ENCODE measurements at regions not wholly inside any gene's neighbourhood (a gene's known extent, or its start where the extent isn't known, plus 50 kb on each side); places are given as distances from the start of the nearest gene placed in this dataset.

GRCh38 chr7:153808117-153808516 is 244.1 kb upstream of the DPP6 start:
- Mint-ChIP-seq H3K4me1 (no peaks in the 10 kb centered on the region), H3K27me3 (ENCODE audit: low read depth in 3 of 3) (peaks cover 0 to 4% (median 0%) of the 10 kb centered on the region in 3 donors), H3K9me3 (peaks cover 4 to 25% (median 7%) of the 10 kb centered on the region in 6 donors), H3K4me3 (no peak overlapping the region), H3K36me3 (no peaks in the 10 kb centered on the region), H3K27ac (no peak overlapping the region)
- no peak for DNase-seq

- H3K4me3 Mint-ChIP-seq: no peak overlapping the region
- no peaks in the 10 kb centered on the region for H3K36me3 Mint-ChIP-seq
- no peaks in the 10 kb centered on the region for H3K4me1 Mint-ChIP-seq
- DNase-seq: no peak
- peaks cover 0 to 2% (median 2%) of the 10 kb centered on the region in 3 donors for H3K27me3 Mint-ChIP-seq (ENCODE audit: low read depth in 3 of 3)
- H3K27ac Mint-ChIP-seq: no peak overlapping the region
- peaks cover 11 to 23% (median 15%) of the 10 kb centered on the region in 6 donors for H3K9me3 Mint-ChIP-seq
Observed at GRCh38 chr7:153829525-153829924, 222.7 kb upstream of the DPP6 start.

- H3K27ac Mint-ChIP-seq: no peak overlapping the region
- no peak overlapping the region for H3K4me3 Mint-ChIP-seq
- peaks cover 5 to 10% (median 7%) of the 10 kb centered on the region in 6 donors for H3K9me3 Mint-ChIP-seq
- no peaks in the 10 kb centered on the region for H3K36me3 Mint-ChIP-seq
- H3K27me3 Mint-ChIP-seq (ENCODE audit: low read depth in 3 of 3): peaks cover 0 to 2% (median 2%) of the 10 kb centered on the region in 3 donors
- H3K4me1 Mint-ChIP-seq: no peaks in the 10 kb centered on the region
- no peak for DNase-seq
Observed at GRCh38 chr7:153832160-153832559, 220.0 kb upstream of the DPP6 start.

- no peak for DNase-seq
- Mint-ChIP-seq H3K4me1 (no peaks in the 10 kb centered on the region), H3K27me3 (ENCODE audit: low read depth in 3 of 3) (no peaks in the 10 kb centered on the region), H3K27ac (no peak overlapping the region), H3K36me3 (no peaks in the 10 kb centered on the region), H3K9me3 (peaks cover 0 to 10% (median 7%) of the 10 kb centered on the region in 6 donors), H3K4me3 (no peak overlapping the region)
Observed at GRCh38 chr7:153835103-153835502, 217.1 kb upstream of the DPP6 start.

- Mint-ChIP-seq H3K27me3 (ENCODE audit: low read depth in 3 of 3) (peaks cover 0 to 2% (median 0%) of the 10 kb centered on the region in 3 donors), H3K4me3 (no peak overlapping the region), H3K4me1 (no peaks in the 10 kb centered on the region), H3K36me3 (no peaks in the 10 kb centered on the region), H3K9me3 (peaks cover 3 to 14% (median 9%) of the 10 kb centered on the region in 6 donors), H3K27ac (no peak overlapping the region)
- no peak for DNase-seq
Observed at GRCh38 chr7:153835712-153836265, 216.4 kb upstream of the DPP6 start.

GRCh38 chr7:153838591-153838990 is 213.6 kb upstream of the DPP6 start:
- no peaks in the 10 kb centered on the region for H3K36me3 Mint-ChIP-seq

GRCh38 chr7:153840861-153841260 is 211.3 kb upstream of the DPP6 start:
- H3K9me3 Mint-ChIP-seq: peaks cover 4 to 21% (median 13%) of the 10 kb centered on the region in 6 donors
- no peak overlapping the region for H3K27ac Mint-ChIP-seq
- H3K4me1 Mint-ChIP-seq: no peaks in the 10 kb centered on the region
- H3K27me3 Mint-ChIP-seq (ENCODE audit: low read depth in 3 of 3): peaks cover 0 to 3% (median 0%) of the 10 kb centered on the region in 3 donors
- H3K36me3 Mint-ChIP-seq: no peaks in the 10 kb centered on the region
- DNase-seq: no peak
- H3K4me3 Mint-ChIP-seq: no peak overlapping the region

More at GRCh38 chr7:153838591-153838990, 213.6 kb upstream of the DPP6 start:
- no peak overlapping the region for H3K4me3 Mint-ChIP-seq
- peaks cover 0 to 3% (median 0%) of the 10 kb centered on the region in 3 donors for H3K27me3 Mint-ChIP-seq (ENCODE audit: low read depth in 3 of 3)
- no peak for DNase-seq
- no peak overlapping the region for H3K27ac Mint-ChIP-seq
- no peaks in the 10 kb centered on the region for H3K4me1 Mint-ChIP-seq
- peaks cover 3 to 15% (median 10%) of the 10 kb centered on the region in 6 donors for H3K9me3 Mint-ChIP-seq

GRCh38 chr7:153847828-153848227 is 204.4 kb upstream of the DPP6 start:
- Mint-ChIP-seq H3K9me3 (peaks cover 5 to 68% (median 22%) of the 10 kb centered on the region in 6 donors), H3K27me3 (ENCODE audit: low read depth in 3 of 3) (peaks cover 0 to 2% (median 0%) of the 10 kb centered on the region in 3 donors), H3K27ac (no peak overlapping the region), H3K36me3 (peaks cover 0 to 6% (median 0%) of the 10 kb centered on the region in 3 donors), H3K4me3 (no peak overlapping the region), H3K4me1 (no peaks in the 10 kb centered on the region)
- DNase-seq: no peak

- Mint-ChIP-seq H3K4me3 (no peak overlapping the region), H3K36me3 (peaks cover 0 to 6% (median 0%) of the 10 kb centered on the region in 3 donors), H3K9me3 (peaks cover 5 to 57% (median 13%) of the 10 kb centered on the region in 6 donors), H3K4me1 (no peaks in the 10 kb centered on the region), H3K27me3 (ENCODE audit: low read depth in 3 of 3) (peaks cover 0 to 3% (median under 1%) of the 10 kb centered on the region in 3 donors), H3K27ac (no peak overlapping the region)
- DNase-seq: no peak
Observed at GRCh38 chr7:153852261-153852660, 199.9 kb upstream of the DPP6 start.

- no peaks in the 10 kb centered on the region for H3K4me1 Mint-ChIP-seq
- H3K27ac Mint-ChIP-seq: no peak overlapping the region
- peaks cover 0 to 4% (median 0%) of the 10 kb centered on the region in 3 donors for H3K36me3 Mint-ChIP-seq
- no peak overlapping the region for H3K4me3 Mint-ChIP-seq
- peaks cover 0 to 2% (median 0%) of the 10 kb centered on the region in 3 donors for H3K27me3 Mint-ChIP-seq (ENCODE audit: low read depth in 3 of 3)
- DNase-seq: no peak
- peaks cover 6 to 46% (median 10%) of the 10 kb centered on the region in 6 donors for H3K9me3 Mint-ChIP-seq
Observed at GRCh38 chr7:153858355-153858754, 193.8 kb upstream of the DPP6 start.

GRCh38 chr7:153859239-153859638 is 193.0 kb upstream of the DPP6 start:
- H3K9me3 Mint-ChIP-seq: peaks cover 4 to 50% (median 15%) of the 10 kb centered on the region in 6 donors
- H3K27ac Mint-ChIP-seq: no peak overlapping the region
- H3K4me1 Mint-ChIP-seq: no peaks in the 10 kb centered on the region
- H3K27me3 Mint-ChIP-seq (ENCODE audit: low read depth in 3 of 3): peaks cover 0 to 2% (median 1%) of the 10 kb centered on the region in 3 donors
- no peak overlapping the region for H3K4me3 Mint-ChIP-seq
- H3K36me3 Mint-ChIP-seq: peaks cover 0 to 4% (median 0%) of the 10 kb centered on the region in 3 donors
- DNase-seq: no peak

- Mint-ChIP-seq H3K4me1 (no peaks in the 10 kb centered on the region), H3K36me3 (peaks cover 0 to 3% (median 3%) of the 10 kb centered on the region in 3 donors), H3K9me3 (peaks cover 11 to 41% (median 22%) of the 10 kb centered on the region in 6 donors), H3K4me3 (no peak overlapping the region), H3K27ac (no peak overlapping the region), H3K27me3 (ENCODE audit: low read depth in 3 of 3) (peaks cover 6 to 14% (median 9%) of the 10 kb centered on the region in 3 donors)
- DNase-seq: no peak
Observed at GRCh38 chr7:153886506-153887441, 165.4 kb upstream of the DPP6 start.

GRCh38 chr7:153887749-153888569 is 164.2 kb upstream of the DPP6 start:
- no peak overlapping the region for H3K27ac Mint-ChIP-seq
- no peak overlapping the region for H3K4me3 Mint-ChIP-seq
- H3K9me3 Mint-ChIP-seq: peaks cover 17 to 35% (median 22%) of the 10 kb centered on the region in 6 donors

More at GRCh38 chr7:153887749-153888569, 164.2 kb upstream of the DPP6 start:
- Mint-ChIP-seq H3K36me3 (peaks cover 0 to 3% (median 3%) of the 10 kb centered on the region in 3 donors), H3K27me3 (ENCODE audit: low read depth in 3 of 3) (peaks cover 6 to 14% (median 9%) of the 10 kb centered on the region in 3 donors), H3K4me1 (no peaks in the 10 kb centered on the region)
- DNase-seq: no peak

Measured in immature natural killer cell (primary cell).